ENCODE measurements at regions not wholly inside any gene's neighbourhood (a gene's known extent, or its start where the extent isn't known, plus 50 kb on each side); places are given as distances from the start of the nearest gene placed in this dataset.

GRCh38 chr6:8780653-8781052 lies 345.3 kb upstream of the SLC35B3 start (continued):
- TF ChIP-seq ZNF782 (CRISPR knock-in tag; IDR thresholded peaks at IDR 0.05; ENCODE audit: borderline replicate concordance) = no peak
- no peak for TF ChIP-seq FLYWCH1 (CRISPR knock-in tag; IDR thresholded peaks at IDR 0.05)
- no peak for TF ChIP-seq ZNF180 (CRISPR knock-in tag; IDR thresholded peaks at IDR 0.05; ENCODE audit: borderline replicate concordance, low read depth)
- TF ChIP-seq MLXIP (CRISPR knock-in tag; IDR thresholded peaks at IDR 0.05; ENCODE audit: borderline replicate concordance) = no peak
- TF ChIP-seq ZNF256 (CRISPR knock-in tag; conservative IDR thresholded peaks at IDR 0.05) = no peak

GRCh38 chr6:8764733-8765132 lies 329.4 kb upstream of the SLC35B3 start:
- no peaks in the 10 kb centered on the region for H3K36me3 ChIP-seq (replicated peaks in 1 of 2; ENCODE audit: control insufficient read depth in 1 of 2, insufficient read depth in 2 of 2, low read length in 2 of 2)
- no peaks in the 10 kb centered on the region for H3K4me1 ChIP-seq (ENCODE audit: insufficient read depth, low read length)
- no peak overlapping the region for H2AFZ ChIP-seq (ENCODE audit: low read length)
- ATAC-seq (no peak), FAIRE-seq (no peak), DNase-seq (ENCODE audit: low spot score) (no peak)
- BruUV-seq (replicated peaks) = no TSS peak
- intact Hi-C loops (cut with micrococcal nuclease; ENCODE audit: unreplicated experiment) (no loop called here), in situ Hi-C loops (cut with HindIII; ENCODE audit: extremely low pct_ligation_motif_present, low pct_unique_long_range_greater_than_20kb) (no loop called here)
- H4K20me1 ChIP-seq (ENCODE audit: insufficient read depth, low read length) = no peaks in the 10 kb centered on the region
- H3K9me3 ChIP-seq (ENCODE audit: low read length) = no peaks in the 10 kb centered on the region
- no peak overlapping the region for H3K27ac ChIP-seq (ENCODE audit: extremely low read length, insufficient read depth, low read length)
- 4% methylated on average over 1 of the region's 1 CpG for WGBS (ENCODE audit: low lambda C conversion rate)
- POLR2A ChIA-PET = no interaction called here
- no peaks in the 10 kb centered on the region for H3K27me3 ChIP-seq (ENCODE audit: control insufficient read depth in 1 of 2, insufficient read depth in 2 of 2, low read length in 2 of 2)
- H3K4me2 ChIP-seq (ENCODE audit: low read depth, low read length) = no peak overlapping the region
- H3K4me3 ChIP-seq (replicated peaks in 1 of 3; ENCODE audit: insufficient read depth in 1 of 3, low read depth in 2 of 3, low read length in 3 of 3) = no peak overlapping the region
- no peaks in the 10 kb centered on the region for H3K79me2 ChIP-seq (ENCODE audit: insufficient read depth, low read length)
- no peak overlapping the region for H3K9ac ChIP-seq (ENCODE audit: insufficient read depth, low read depth, low read length)
- CTCF ChIA-PET (ENCODE audit: low intra/inter-chr PET ratio, low total read pairs) = no interaction called here
- TF ChIP-seq ZSCAN25 (CRISPR knock-in tag; IDR thresholded peaks at IDR 0.05) = no peak
- no peak for TF ChIP-seq SATB2 (CRISPR knock-in tag; IDR thresholded peaks at IDR 0.05)
- no peak for TF ChIP-seq IRX3 (CRISPR knock-in tag; IDR thresholded peaks at IDR 0.05; ENCODE audit: borderline replicate concordance, low read depth)
- no peak for TF ChIP-seq KDM5B (CRISPR knock-in tag; IDR thresholded peaks at IDR 0.05; ENCODE audit: borderline replicate concordance)
- TF ChIP-seq MAF1 (CRISPR knock-in tag; IDR thresholded peaks at IDR 0.05; ENCODE audit: borderline replicate concordance) = no peak
- no peak for TF ChIP-seq TAF1 (CRISPR knock-in tag; IDR thresholded peaks at IDR 0.05)
- no peak for TF ChIP-seq NFYC (CRISPR knock-in tag; IDR thresholded peaks at IDR 0.05)
- TF ChIP-seq ZNF747 (CRISPR knock-in tag; IDR thresholded peaks at IDR 0.05; ENCODE audit: borderline replicate concordance) = no peak
- no peak for TF ChIP-seq SALL2 (CRISPR knock-in tag; IDR thresholded peaks at IDR 0.05)
- TF ChIP-seq MXD3 (CRISPR knock-in tag; IDR thresholded peaks at IDR 0.05) = no peak
- TF ChIP-seq ZNF761 (CRISPR knock-in tag; conservative IDR thresholded peaks at IDR 0.05) = no peak
- TF ChIP-seq KDM4B (CRISPR knock-in tag; IDR thresholded peaks at IDR 0.05) = no peak
- no peak for TF ChIP-seq ZFAT (CRISPR knock-in tag; conservative IDR thresholded peaks at IDR 0.05)
- TF ChIP-seq USF2 (IDR thresholded peaks at IDR 0.05; ENCODE audit: low read depth, low read length) = no peak
- no peak for TF ChIP-seq USF2 (CRISPR knock-in tag; IDR thresholded peaks at IDR 0.05; ENCODE audit: borderline replicate concordance)
- no peak for TF ChIP-seq ZNF772 (CRISPR knock-in tag; IDR thresholded peaks at IDR 0.05)

Data from HepG2 (cell line).